Kidney (tissue), 13 donors: ENCODE measurements at regions not wholly inside any gene's neighbourhood (a gene's known extent, or its start where the extent isn't known, plus 50 kb on each side); places are given as distances from the start of the nearest gene placed in this dataset.

Source experiments
- DNase-seq, 5 donors: peaks; one replicate each; pipeline ENCODE4 v3.0.0-alpha.2; 2013 to 2020
- FAIRE-seq: peaks from 2 replicates; lab custom pipeline; 2012; peaks lifted over from hg19 to GRCh38; lab: Jason Lieb, UNC
- H3K27ac ChIP-seq, 2 donors: one replicate each; pipeline ENCODE4 v1.7.0; 2013; ENCODE audit warnings: low read depth in 2 of 2, low read length in 2 of 2, inconsistent platforms in 1 of 2
- H3K27me3 ChIP-seq: one replicate; pipeline ENCODE4 v1.7.1; 2013; ENCODE audit warnings: low read length, inconsistent platforms; ENCODE audit not compliant: control insufficient read depth, insufficient read depth
- H3K36me3 ChIP-seq, 3 donors: one replicate each; pipeline versions ENCODE4 v1.7.0 to v1.7.1; 2013; ENCODE audit warnings: low read length in 3 of 3, control low read depth in 1 of 3, inconsistent platforms in 1 of 3; ENCODE audit not compliant: insufficient read depth in 3 of 3, control insufficient read depth in 2 of 3
- H3K4me1 ChIP-seq, 3 donors: one replicate each; pipeline versions ENCODE4 v1.7.0 to v1.7.1; 2013; ENCODE audit warnings: low read length in 3 of 3, inconsistent platforms in 1 of 3, low read depth in 1 of 3; ENCODE audit not compliant: control insufficient read depth in 2 of 3, insufficient read depth in 2 of 3
- H3K4me3 ChIP-seq, 3 donors: one replicate each; pipeline versions ENCODE4 v1.7.0 to v1.8.1; 2013; ENCODE audit warnings: low read length in 3 of 3, control low read depth in 1 of 3, inconsistent platforms in 1 of 3
- H3K9ac ChIP-seq, 3 donors: one replicate each; pipeline versions ENCODE4 v1.7.0 to v1.7.1; 2013; ENCODE audit warnings: low read length in 3 of 3, control low read depth in 1 of 3, inconsistent platforms in 1 of 3
- H3K9me3 ChIP-seq, 3 donors: one replicate each; pipeline versions ENCODE4 v1.7.0 to v1.7.1; 2013; ENCODE audit warnings: low read length in 3 of 3, control low read depth in 1 of 3, inconsistent platforms in 1 of 3; ENCODE audit not compliant: control insufficient read depth in 2 of 3, insufficient read depth in 1 of 3
- intact Hi-C: fragments of 100-400 bp; cut with DNase I; formaldehyde crosslinking; loops from one replicate; pipeline ENCODE4 v1.11.1; 2022
- TF ChIP-seq, protein P1 (sequence below): IDR thresholded peaks from 3 replicates; pipeline ENCODE4 v1.5.1; 2012; ENCODE audit warnings: mild to moderate bottlenecking, moderate library complexity, borderline replicate concordance; ENCODE audit not compliant: insufficient read depth; ENCODE audit errors: extremely low read depth
- donor health status: control.
- donor health status: control.
- donor health status: control.
- donor health status: control.
- donor health status: control.
- donor health status: DM: yes; HTN: yes; CAD: no.
- donor health status: Normal renal cell carcinoma (clear cell type).

DNA sequence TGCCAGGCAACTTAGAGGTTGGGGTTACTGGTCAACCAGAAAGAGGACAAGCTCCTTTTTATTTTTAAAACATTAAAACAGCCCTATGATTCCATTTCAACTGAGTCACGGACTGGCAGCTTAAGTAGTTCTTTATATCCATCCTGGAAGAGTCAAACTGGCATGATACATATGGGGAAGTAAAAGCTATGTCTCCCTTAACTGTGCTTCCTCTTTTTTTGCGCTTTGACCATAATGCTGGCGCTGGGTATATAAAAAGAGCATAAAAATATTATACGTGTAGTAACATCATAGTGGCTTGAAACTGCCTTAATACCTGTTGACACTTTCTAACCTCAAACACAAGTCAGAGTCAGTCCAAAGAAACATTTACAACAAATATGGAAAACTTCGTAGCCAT, 274.4 kb downstream of the CSNK1G3 start:
- Histone ChIP-seq H3K27me3 (no peaks in the 10 kb centered on the region), H3K9me3 (peaks cover 0 to 12% (median 1%) of the 10 kb centered on the region in 3 donors), H3K27ac (no peak overlapping the region), H3K4me3 (no peak overlapping the region), H3K36me3 (no peaks in the 10 kb centered on the region), H3K9ac (no peak overlapping the region), H3K4me1 (peaks cover 0 to 3% (median 0%) of the 10 kb centered on the region in 3 donors)
- TF ChIP-seq, protein P1, sequence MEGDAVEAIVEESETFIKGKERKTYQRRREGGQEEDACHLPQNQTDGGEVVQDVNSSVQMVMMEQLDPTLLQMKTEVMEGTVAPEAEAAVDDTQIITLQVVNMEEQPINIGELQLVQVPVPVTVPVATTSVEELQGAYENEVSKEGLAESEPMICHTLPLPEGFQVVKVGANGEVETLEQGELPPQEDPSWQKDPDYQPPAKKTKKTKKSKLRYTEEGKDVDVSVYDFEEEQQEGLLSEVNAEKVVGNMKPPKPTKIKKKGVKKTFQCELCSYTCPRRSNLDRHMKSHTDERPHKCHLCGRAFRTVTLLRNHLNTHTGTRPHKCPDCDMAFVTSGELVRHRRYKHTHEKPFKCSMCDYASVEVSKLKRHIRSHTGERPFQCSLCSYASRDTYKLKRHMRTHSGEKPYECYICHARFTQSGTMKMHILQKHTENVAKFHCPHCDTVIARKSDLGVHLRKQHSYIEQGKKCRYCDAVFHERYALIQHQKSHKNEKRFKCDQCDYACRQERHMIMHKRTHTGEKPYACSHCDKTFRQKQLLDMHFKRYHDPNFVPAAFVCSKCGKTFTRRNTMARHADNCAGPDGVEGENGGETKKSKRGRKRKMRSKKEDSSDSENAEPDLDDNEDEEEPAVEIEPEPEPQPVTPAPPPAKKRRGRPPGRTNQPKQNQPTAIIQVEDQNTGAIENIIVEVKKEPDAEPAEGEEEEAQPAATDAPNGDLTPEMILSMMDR = no peak
- FAIRE-seq (no peak), DNase-seq (no peak)
- intact Hi-C loops = no loop called here

DNA sequence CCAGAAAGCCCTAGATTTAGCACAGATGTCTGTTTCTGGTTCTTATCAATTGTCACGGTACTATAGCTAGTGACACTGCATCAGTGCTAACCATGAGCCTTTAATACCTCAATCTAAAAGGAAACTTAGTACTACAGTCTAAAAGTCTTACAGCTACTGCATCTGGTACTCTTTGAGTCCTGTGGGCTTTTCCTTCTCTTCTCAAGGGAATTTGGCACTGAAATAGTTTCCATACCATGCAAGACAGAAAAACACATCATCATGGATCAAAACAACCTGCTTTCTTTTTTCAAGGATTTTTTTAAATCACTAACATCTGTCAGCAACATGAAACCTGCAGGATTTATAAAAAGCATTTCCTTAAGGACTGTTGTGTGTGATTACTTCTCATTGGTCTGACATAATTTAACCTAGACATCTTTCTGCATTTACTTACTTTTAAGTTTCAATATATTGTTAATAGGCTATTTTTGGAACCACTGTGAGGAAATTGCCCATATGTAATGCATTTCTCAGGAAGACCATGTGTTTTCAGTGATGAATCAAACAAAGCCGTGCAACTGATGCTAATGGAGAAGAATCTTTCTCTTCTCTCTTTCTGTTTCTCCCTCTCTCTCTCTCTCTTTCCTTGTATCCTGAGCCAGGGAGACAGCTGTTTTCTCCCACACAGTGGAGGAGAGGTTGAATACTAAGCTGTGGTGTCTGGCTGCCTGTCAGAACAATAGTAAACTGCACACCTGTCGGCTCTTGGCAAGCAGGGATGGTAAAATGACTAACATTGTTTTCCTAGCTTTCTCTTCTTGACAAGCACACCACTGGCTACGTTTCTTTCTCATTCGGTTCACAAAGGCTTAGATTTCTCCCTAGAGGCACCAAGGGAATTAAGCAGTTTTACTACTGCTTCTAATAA, 273.4 kb downstream of the CSNK1G3 start:
- H3K27ac ChIP-seq = no peak overlapping the region
- intact Hi-C loops = no loop called here
- no peak for FAIRE-seq
- H3K4me1 ChIP-seq = peaks cover 0 to 3% (median 0%) of the 10 kb centered on the region in 3 donors
- TF ChIP-seq, protein P1 = no peak
- no peaks in the 10 kb centered on the region for H3K36me3 ChIP-seq
- peak in 3 of 5 donors; percentile 36 to 78 (median 50) for DNase-seq
- H3K9ac ChIP-seq = no peak overlapping the region
- H3K9me3 ChIP-seq = peaks cover 0 to 12% (median 1%) of the 10 kb centered on the region in 3 donors
- no peaks in the 10 kb centered on the region for H3K27me3 ChIP-seq
- peak overlapping the region in 1 of 3 donors; percentile 41 for H3K4me3 ChIP-seq

DNA sequence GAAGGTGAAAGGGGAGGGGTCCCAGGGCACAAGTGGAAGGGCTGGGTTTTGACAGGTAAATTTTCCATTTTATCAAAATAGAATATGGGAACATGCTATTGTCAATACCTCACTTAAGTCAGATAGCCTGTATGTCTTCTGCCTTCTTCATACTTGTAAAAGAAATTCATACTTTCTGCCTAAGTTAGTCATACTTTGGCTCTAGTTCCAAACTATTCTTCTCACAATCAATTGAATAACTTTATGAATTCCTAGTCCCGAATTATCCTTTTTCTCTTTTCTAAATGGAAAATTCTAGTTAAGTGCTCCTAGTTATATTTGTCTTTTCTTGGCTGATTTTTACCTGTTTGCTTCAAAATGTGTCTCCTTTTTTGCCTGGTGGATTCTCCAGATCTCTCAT, 271.4 kb downstream of the CSNK1G3 start:
- TF ChIP-seq, protein P1 = no peak
- Histone ChIP-seq H3K27me3 (no peaks in the 10 kb centered on the region), H3K9ac (no peak overlapping the region), H3K9me3 (no peaks in the 10 kb centered on the region), H3K27ac (no peak overlapping the region), H3K4me3 (no peak overlapping the region), H3K4me1 (peaks cover 0 to 3% (median 0%) of the 10 kb centered on the region in 3 donors), H3K36me3 (no peaks in the 10 kb centered on the region)
- FAIRE-seq = no peak
- no peak for DNase-seq
- intact Hi-C loops = no loop called here
